CD4-positive, alpha-beta memory T cell (primary cell): ENCODE measurements at regions not wholly inside any gene's neighbourhood (a gene's known extent, or its start where the extent isn't known, plus 50 kb on each side); places are given as distances from the start of the nearest gene placed in this dataset.
A peak's percentile ranks its signal among the peaks of the same experiment; 100 is the strongest.

Experiments used
- CTCF ChIA-PET: fragments of 350-600 bp; sonication (Branson Sonifier 250); formaldehyde crosslinking; loops from one replicate; lab custom pipeline; 2021; ENCODE audit warnings: inconsistent platforms; ENCODE audit not compliant: partially characterized antibody; lab: Charles Lee
- POLR2A ChIA-PET: fragments of 350-600 bp; sonication (Branson Sonifier 250); formaldehyde crosslinking; loops from one replicate; lab custom pipeline; 2021; ENCODE audit not compliant: partially characterized antibody; lab: Charles Lee
- DNase-seq, 5 donors: peaks; one replicate each; pipeline versions ENCODE4 v3.0.0 to v3.0.0-alpha.2; 2020 to 2022; ENCODE audit warnings: mixed read lengths in 1 of 5
- H3K27ac ChIP-seq: one replicate; pipeline ENCODE4 v1.7.0; 2013; ENCODE audit warnings: low read depth, low read length
- H3K27me3 ChIP-seq: 2 replicates; pipeline ENCODE4 v1.7.0; 2013; ENCODE audit warnings: mild to moderate bottlenecking, low read length, moderate library complexity; ENCODE audit not compliant: insufficient read depth
- H3K36me3 ChIP-seq: 2 replicates; pipeline ENCODE4 v1.7.0; 2013; ENCODE audit warnings: mild to moderate bottlenecking, low read length, moderate library complexity; ENCODE audit not compliant: insufficient read depth
- H3K4me1 ChIP-seq: 2 replicates; pipeline ENCODE4 v1.7.0; 2013; ENCODE audit warnings: mild to moderate bottlenecking, low read length, moderate library complexity; ENCODE audit not compliant: insufficient read depth
- H3K4me3 ChIP-seq, 2 donors: one replicate each; pipeline ENCODE4 v1.7.0; 2013; ENCODE audit warnings: low read length in 2 of 2, mild to moderate bottlenecking in 1 of 2
- H3K9me3 ChIP-seq, 2 donors: one replicate each; pipeline ENCODE4 v1.7.0; 2013; ENCODE audit warnings: low read length in 2 of 2, control low read depth in 1 of 2; ENCODE audit not compliant: control insufficient read depth in 1 of 2
- H3K27ac Mint-ChIP-seq, 7 donors: one replicate each; pipeline ENCODE4 v1.8.0; 2020 to 2021; ENCODE audit warnings: mixed read lengths in 7 of 7, mild to moderate bottlenecking in 6 of 7, inconsistent platforms in 3 of 7, moderate library complexity in 3 of 7
- H3K27me3 Mint-ChIP-seq, 2 donors: one replicate each; pipeline ENCODE4 v1.8.0; 2020 to 2021; ENCODE audit warnings: mixed read lengths in 2 of 2
- H3K36me3 Mint-ChIP-seq, 2 donors: one replicate each; pipeline ENCODE4 v1.8.0; 2020 to 2021; ENCODE audit warnings: mixed read lengths in 2 of 2, inconsistent platforms in 1 of 2, mild to moderate bottlenecking in 1 of 2
- H3K4me1 Mint-ChIP-seq, 4 donors: one replicate each; pipeline ENCODE4 v1.8.0; 2020 to 2021; ENCODE audit warnings: mixed read lengths in 4 of 4, mild to moderate bottlenecking in 1 of 4
- H3K4me3 Mint-ChIP-seq, 8 donors: one replicate each; pipeline ENCODE4 v1.8.0; 2020 to 2021; ENCODE audit warnings: mixed read lengths in 8 of 8, mild to moderate bottlenecking in 7 of 8, moderate library complexity in 6 of 8, inconsistent platforms in 3 of 8
- H3K9me3 Mint-ChIP-seq, 8 donors: one replicate each; pipeline ENCODE4 v1.8.0; 2020 to 2021; ENCODE audit warnings: mixed read lengths in 8 of 8, mild to moderate bottlenecking in 5 of 8, inconsistent platforms in 3 of 8, moderate library complexity in 1 of 8
- intact Hi-C: fragments of 100-400 bp; cut with micrococcal nuclease; formaldehyde crosslinking; loops from one replicate; pipeline ENCODE4 v1.15.1; 2023

GRCh38 chr15:31212326-31213080, 111.0 kb upstream of the TRPM1 start:
- intact Hi-C loops: no loop called here
- CTCF ChIA-PET: interaction anchor here (1.0 to 5.5 kb wide), 8 partner anchors 7 to 276 kb away, joined by 3 to 70 read pairs (median 4); partner anchors contain the start of gene KLF13
- H3K4me1 Mint-ChIP-seq: peaks cover 15 to 36% (median 23%) of the 10 kb centered on the region in 4 donors
- no peak overlapping the region for H3K27ac Mint-ChIP-seq
- POLR2A ChIA-PET: interaction anchor here (1.2 to 4.2 kb wide), 4 partner anchors 113 to 276 kb away, joined by 3 to 27 read pairs (median 15); partner anchors contain the start of gene KLF13
- no peaks in the 10 kb centered on the region for H3K36me3 Mint-ChIP-seq
- no peak overlapping the region for H3K4me3 Mint-ChIP-seq
- no peaks in the 10 kb centered on the region for H3K9me3 Mint-ChIP-seq
- H3K27me3 ChIP-seq: no peaks in the 10 kb centered on the region
- H3K4me3 ChIP-seq: no peak overlapping the region
- H3K27me3 Mint-ChIP-seq: no peaks in the 10 kb centered on the region
- H3K27ac ChIP-seq: no peak overlapping the region
- H3K9me3 ChIP-seq: no peaks in the 10 kb centered on the region
- no peaks in the 10 kb centered on the region for H3K36me3 ChIP-seq
- no peak for DNase-seq
- H3K4me1 ChIP-seq: peaks cover 33% of the 10 kb centered on the region

DNA sequence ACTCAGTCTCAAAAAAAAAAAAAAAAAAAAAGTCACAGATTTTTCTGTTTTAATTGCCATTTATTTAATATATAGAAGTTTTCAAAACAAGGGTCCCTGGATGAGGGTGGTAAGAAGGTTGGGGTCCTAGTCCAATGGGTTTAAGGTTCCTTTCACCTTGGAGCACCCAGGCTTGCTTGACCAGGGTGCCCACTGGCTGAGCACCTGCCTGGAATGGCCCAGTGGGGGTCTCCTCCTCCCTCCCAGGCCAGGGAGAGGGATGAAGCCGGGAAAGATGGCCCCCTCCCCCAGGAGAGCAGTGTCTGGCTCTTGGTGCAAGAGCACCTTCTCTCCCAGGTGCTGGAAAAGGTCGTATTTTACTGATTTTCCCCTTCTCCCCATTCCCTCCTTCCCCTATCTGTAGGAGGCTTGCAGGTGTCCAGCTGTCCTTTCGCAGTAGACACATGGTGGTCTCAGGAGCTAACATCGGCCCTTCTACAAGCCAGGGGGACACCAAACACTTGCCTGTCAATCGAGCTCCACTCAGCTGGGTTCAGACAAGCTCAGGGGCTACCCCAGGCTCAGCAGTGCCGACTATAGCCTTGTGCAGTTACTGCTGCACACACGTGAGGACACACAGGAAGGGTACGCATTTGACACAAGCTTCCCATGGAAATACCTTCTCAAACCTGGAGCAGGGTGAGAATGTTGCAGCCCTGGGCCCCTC, 112.3 kb upstream of the KLF13 start:
- H3K9me3 ChIP-seq: no peaks in the 10 kb centered on the region
- ChIA-PET POLR2A (interaction anchor here (0.9 to 4.2 kb wide), 23 partner anchors 7 to 274 kb away, joined by 3 to 78 read pairs (median 7); partner anchors contain the start of gene KLF13), CTCF (interaction anchor here (0.7 to 5.5 kb wide), 28 partner anchors 9 to 274 kb away, joined by 3 to 70 read pairs (median 4); partner anchors contain the start of gene KLF13)
- H3K36me3 ChIP-seq: no peaks in the 10 kb centered on the region
- no peak overlapping the region for H3K4me3 ChIP-seq
- no peaks in the 10 kb centered on the region for H3K9me3 Mint-ChIP-seq
- intact Hi-C loops: no loop called here
- DNase-seq: no peak
- peak overlapping the region; percentile 72 to 92 (median 74) for H3K27ac Mint-ChIP-seq
- no peaks in the 10 kb centered on the region for H3K27me3 Mint-ChIP-seq
- peaks cover 18 to 34% (median 28%) of the 10 kb centered on the region in 4 donors for H3K4me1 Mint-ChIP-seq
- peak overlapping the region; percentile 52 for H3K27ac ChIP-seq
- peaks cover 30% of the 10 kb centered on the region for H3K4me1 ChIP-seq
- H3K36me3 Mint-ChIP-seq: no peaks in the 10 kb centered on the region
- peak overlapping the region; percentile 66 to 76 (median 73) for H3K4me3 Mint-ChIP-seq
- no peaks in the 10 kb centered on the region for H3K27me3 ChIP-seq

GRCh38 chr15:31214864-31215489, 111.7 kb upstream of the KLF13 start:
- Histone ChIP-seq H3K27ac (peak overlapping the region; percentile 52), H3K36me3 (no peaks in the 10 kb centered on the region), H3K4me3 (peak overlapping the region in 1 of 2 donors; percentile 38), H3K4me1 (peaks cover 30% of the 10 kb centered on the region), H3K27me3 (no peaks in the 10 kb centered on the region), H3K9me3 (no peaks in the 10 kb centered on the region)
- ChIA-PET POLR2A (interaction anchor here (0.7 to 4.2 kb wide), 33 partner anchors 8 to 273 kb away, joined by 3 to 78 read pairs (median 5); partner anchors contain the start of gene KLF13), CTCF (interaction anchor here (0.7 to 5.5 kb wide), 38 partner anchors 9 to 273 kb away, joined by 3 to 70 read pairs (median 3); partner anchors contain the start of gene KLF13)
- Mint-ChIP-seq H3K27me3 (no peaks in the 10 kb centered on the region), H3K9me3 (no peaks in the 10 kb centered on the region), H3K4me3 (peak overlapping the region; percentile 66 to 76 (median 73)), H3K4me1 (peaks cover 18 to 34% (median 28%) of the 10 kb centered on the region in 4 donors), H3K36me3 (no peaks in the 10 kb centered on the region), H3K27ac (peak overlapping the region; percentile 74 to 92 (median 81))
- intact Hi-C loops: loop anchor here (1.0 to 5.0 kb wide), 6 partner anchors 8 to 273 kb away; no protein-coding TSS in a partner anchor
- DNase-seq: no peak

- peak; percentile 70 to 76 (median 72) for DNase-seq
- H3K9me3 ChIP-seq: no peaks in the 10 kb centered on the region
- POLR2A ChIA-PET: interaction anchor here (0.7 to 4.2 kb wide), 30 partner anchors 9 to 273 kb away, joined by 3 to 78 read pairs (median 6); partner anchors contain the start of gene KLF13
- peaks cover 30% of the 10 kb centered on the region for H3K4me1 ChIP-seq
- Mint-ChIP-seq H3K36me3 (no peaks in the 10 kb centered on the region), H3K9me3 (no peaks in the 10 kb centered on the region), H3K4me3 (peak overlapping the region; percentile 54 to 76 (median 73)), H3K27me3 (no peaks in the 10 kb centered on the region), H3K27ac (peak overlapping the region in 6 of 7 donors; percentile 32 to 87 (median 78)), H3K4me1 (peaks cover 18 to 34% (median 28%) of the 10 kb centered on the region in 4 donors)
- intact Hi-C loops: loop anchor here (1.0 to 5.0 kb wide), 9 partner anchors 8 to 273 kb away; partner anchors contain the start of gene KLF13
- H3K27me3 ChIP-seq: no peaks in the 10 kb centered on the region
- H3K36me3 ChIP-seq: no peaks in the 10 kb centered on the region
- peak overlapping the region in 1 of 2 donors; percentile 38 for H3K4me3 ChIP-seq
- H3K27ac ChIP-seq: peak overlapping the region; percentile 52
- CTCF ChIA-PET: interaction anchor here (0.7 to 5.5 kb wide), 29 partner anchors 8 to 273 kb away, joined by 3 to 70 read pairs (median 4); partner anchors contain the start of gene KLF13
These were observed 111.0 kb upstream of the KLF13 start for GRCh38 chr15:31215490-31216214.

- H3K27ac ChIP-seq: peak overlapping the region; percentile 58
- ChIA-PET CTCF (interaction anchor here (1.0 to 1.4 kb wide), 3 partner anchors 87 to 273 kb away, joined by 3 to 5 read pairs (median 3); no protein-coding TSS in a partner anchor), POLR2A (interaction anchor here (0.6 to 2.6 kb wide), 11 partner anchors 9 to 267 kb away, joined by 3 to 19 read pairs (median 4); no protein-coding TSS in a partner anchor)
- H3K36me3 ChIP-seq: no peaks in the 10 kb centered on the region
- peak overlapping the region; percentile 86 to 94 (median 92) for H3K27ac Mint-ChIP-seq
- no peaks in the 10 kb centered on the region for H3K9me3 ChIP-seq
- H3K27me3 ChIP-seq: no peaks in the 10 kb centered on the region
- H3K4me1 ChIP-seq: peaks cover 30% of the 10 kb centered on the region
- H3K9me3 Mint-ChIP-seq: no peaks in the 10 kb centered on the region
- DNase-seq: peak; percentile 18 to 76 (median 24)
- H3K36me3 Mint-ChIP-seq: no peaks in the 10 kb centered on the region
- H3K4me3 ChIP-seq: no peak overlapping the region
- peaks cover 18 to 34% (median 29%) of the 10 kb centered on the region in 4 donors for H3K4me1 Mint-ChIP-seq
- peak overlapping the region; percentile 50 to 82 (median 77) for H3K4me3 Mint-ChIP-seq
- intact Hi-C loops: loop anchor here (1.0 to 5.0 kb wide), 5 partner anchors 26 to 176 kb away; partner anchors contain the start of gene KLF13
- no peaks in the 10 kb centered on the region for H3K27me3 Mint-ChIP-seq
These were observed 110.3 kb upstream of the KLF13 start for GRCh38 chr15:31216215-31216911.
